ENCODE measurements at regions not wholly inside any gene's neighbourhood (a gene's known extent, or its start where the extent isn't known, plus 50 kb on each side); places are given as distances from the start of the nearest gene placed in this dataset.

- TF ChIP-seq, protein P1, sequence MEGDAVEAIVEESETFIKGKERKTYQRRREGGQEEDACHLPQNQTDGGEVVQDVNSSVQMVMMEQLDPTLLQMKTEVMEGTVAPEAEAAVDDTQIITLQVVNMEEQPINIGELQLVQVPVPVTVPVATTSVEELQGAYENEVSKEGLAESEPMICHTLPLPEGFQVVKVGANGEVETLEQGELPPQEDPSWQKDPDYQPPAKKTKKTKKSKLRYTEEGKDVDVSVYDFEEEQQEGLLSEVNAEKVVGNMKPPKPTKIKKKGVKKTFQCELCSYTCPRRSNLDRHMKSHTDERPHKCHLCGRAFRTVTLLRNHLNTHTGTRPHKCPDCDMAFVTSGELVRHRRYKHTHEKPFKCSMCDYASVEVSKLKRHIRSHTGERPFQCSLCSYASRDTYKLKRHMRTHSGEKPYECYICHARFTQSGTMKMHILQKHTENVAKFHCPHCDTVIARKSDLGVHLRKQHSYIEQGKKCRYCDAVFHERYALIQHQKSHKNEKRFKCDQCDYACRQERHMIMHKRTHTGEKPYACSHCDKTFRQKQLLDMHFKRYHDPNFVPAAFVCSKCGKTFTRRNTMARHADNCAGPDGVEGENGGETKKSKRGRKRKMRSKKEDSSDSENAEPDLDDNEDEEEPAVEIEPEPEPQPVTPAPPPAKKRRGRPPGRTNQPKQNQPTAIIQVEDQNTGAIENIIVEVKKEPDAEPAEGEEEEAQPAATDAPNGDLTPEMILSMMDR (conservative IDR thresholded peaks at IDR 0.05; ENCODE audit: low read length), result no peak
- DNase-seq (ENCODE audit: low read depth), result no peak
Measured at GRCh38 chr2:58911877-58912276, 670.8 kb upstream of the FANCL start.

GRCh38 chr2:58908501-58909154 lies 667.5 kb upstream of the FANCL start:
- TF ChIP-seq, protein P1 (conservative IDR thresholded peaks at IDR 0.05; ENCODE audit: low read length), result no peak
- no peak for DNase-seq (ENCODE audit: low read depth)

More at GRCh38 chr2:58911877-58912276, 670.8 kb upstream of the FANCL start:
- H3K4me3 ChIP-seq (ENCODE audit: low read length), result no peak overlapping the region

GRCh38 chr2:58907644-58908043 lies 666.5 kb upstream of the FANCL start:
- H3K4me3 ChIP-seq (ENCODE audit: low read length), result no peak overlapping the region
- TF ChIP-seq, protein P1 (conservative IDR thresholded peaks at IDR 0.05; ENCODE audit: low read length), result no peak
- no peak for DNase-seq (ENCODE audit: low read depth)

More at GRCh38 chr2:58908501-58909154, 667.5 kb upstream of the FANCL start:
- H3K4me3 ChIP-seq (ENCODE audit: low read length), result no peak overlapping the region

GRCh38 chr2:58906081-58906645 lies 665.0 kb upstream of the FANCL start:
- TF ChIP-seq, protein P1 (conservative IDR thresholded peaks at IDR 0.05; ENCODE audit: low read length), result no peak
- no peak for DNase-seq (ENCODE audit: low read depth)
- H3K4me3 ChIP-seq (ENCODE audit: low read length), result no peak overlapping the region

DNA sequence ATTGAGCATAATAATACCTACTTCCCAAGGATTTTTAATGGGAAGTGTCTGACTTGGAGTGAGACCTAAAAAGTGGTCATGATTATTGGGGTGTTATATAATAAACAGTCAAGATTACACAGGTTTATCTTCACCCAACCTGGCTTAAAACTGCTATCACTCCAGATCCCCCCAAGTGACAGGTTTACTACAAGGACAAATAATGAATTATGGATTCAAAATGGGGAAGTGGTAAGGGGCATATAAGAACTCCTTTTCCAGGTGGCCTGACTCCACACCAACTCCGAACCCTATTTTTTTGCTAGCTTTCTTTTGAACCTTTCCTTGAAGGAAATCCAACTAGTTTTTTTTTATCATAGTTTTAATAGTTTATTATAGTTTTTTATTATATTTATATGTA lies 663.0 kb upstream of the FANCL start:
- TF ChIP-seq, protein P1 (conservative IDR thresholded peaks at IDR 0.05; ENCODE audit: low read length), result no peak
- DNase-seq (ENCODE audit: low read depth), result no peak
- no peak overlapping the region for H3K4me3 ChIP-seq (ENCODE audit: low read length)

- no peak overlapping the region for H3K4me3 ChIP-seq (ENCODE audit: low read length)
- TF ChIP-seq, protein P1 (conservative IDR thresholded peaks at IDR 0.05; ENCODE audit: low read length), result no peak
- DNase-seq (ENCODE audit: low read depth), result no peak
Measured at GRCh38 chr2:58903427-58903826, 662.3 kb upstream of the FANCL start.
